ENCODE measurements at regions not wholly inside any gene's neighbourhood (a gene's known extent, or its start where the extent isn't known, plus 50 kb on each side); places are given as distances from the start of the nearest gene placed in this dataset.

- DNase-seq (ENCODE audit: low spot score): no peak
- in situ Hi-C loops (cut with MboI; ENCODE audit: low sequenced_read_pairs, unreplicated experiment): no loop called here
- no peak for TF ChIP-seq CTCF (IDR thresholded peaks at IDR 0.05; ENCODE audit: borderline replicate concordance, control extremely low read depth, extremely low read depth, insufficient read depth, missing control alignments)
Measured at GRCh38 chr6:50608421-50608820, 104.9 kb upstream of the TFAP2D start.

- no peak for TF ChIP-seq CTCF (IDR thresholded peaks at IDR 0.05; ENCODE audit: borderline replicate concordance, control extremely low read depth, extremely low read depth, insufficient read depth, missing control alignments)
- DNase-seq (ENCODE audit: low spot score): no peak
- in situ Hi-C loops (cut with MboI; ENCODE audit: low sequenced_read_pairs, unreplicated experiment): no loop called here
Measured at GRCh38 chr6:50610562-50610961, 102.8 kb upstream of the TFAP2D start.

GRCh38 chr6:50635429-50635828 is 77.9 kb upstream of the TFAP2D start:
- in situ Hi-C loops (cut with MboI; ENCODE audit: low sequenced_read_pairs, unreplicated experiment): no loop called here
- DNase-seq (ENCODE audit: low spot score): no peak
- TF ChIP-seq CTCF (IDR thresholded peaks at IDR 0.05; ENCODE audit: borderline replicate concordance, control extremely low read depth, extremely low read depth, insufficient read depth, missing control alignments): no peak

GRCh38 chr6:50637267-50637666 is 76.1 kb upstream of the TFAP2D start:
- DNase-seq (ENCODE audit: low spot score): no peak
- in situ Hi-C loops (cut with MboI; ENCODE audit: low sequenced_read_pairs, unreplicated experiment): no loop called here
- no peak for TF ChIP-seq CTCF (IDR thresholded peaks at IDR 0.05; ENCODE audit: borderline replicate concordance, control extremely low read depth, extremely low read depth, insufficient read depth, missing control alignments)

GRCh38 chr6:50649086-50649485 is 64.2 kb upstream of the TFAP2D start:
- TF ChIP-seq CTCF (IDR thresholded peaks at IDR 0.05; ENCODE audit: borderline replicate concordance, control extremely low read depth, extremely low read depth, insufficient read depth, missing control alignments): no peak
- no peak for DNase-seq (ENCODE audit: low spot score)
- in situ Hi-C loops (cut with MboI; ENCODE audit: low sequenced_read_pairs, unreplicated experiment): no loop called here

- DNase-seq (ENCODE audit: low spot score): no peak
- no peak for TF ChIP-seq CTCF (IDR thresholded peaks at IDR 0.05; ENCODE audit: borderline replicate concordance, control extremely low read depth, extremely low read depth, insufficient read depth, missing control alignments)
- in situ Hi-C loops (cut with MboI; ENCODE audit: low sequenced_read_pairs, unreplicated experiment): no loop called here
Measured at GRCh38 chr6:50653253-50653652, 60.1 kb upstream of the TFAP2D start.

GRCh38 chr6:50654155-50654554 is 59.2 kb upstream of the TFAP2D start:
- in situ Hi-C loops (cut with MboI; ENCODE audit: low sequenced_read_pairs, unreplicated experiment): no loop called here
- TF ChIP-seq CTCF (IDR thresholded peaks at IDR 0.05; ENCODE audit: borderline replicate concordance, control extremely low read depth, extremely low read depth, insufficient read depth, missing control alignments): no peak
- DNase-seq (ENCODE audit: low spot score): no peak
